ENCODE measurements at regions not wholly inside any gene's neighbourhood (a gene's known extent, or its start where the extent isn't known, plus 50 kb on each side); places are given as distances from the start of the nearest gene placed in this dataset.
A peak's percentile ranks its signal among the peaks of the same experiment; 100 is the strongest.

GRCh38 chr12:115108129-115109100 is 424.4 kb upstream of the TBX3 start:
- Mint-ChIP-seq H3K4me1 (no peaks in the 10 kb centered on the region), H3K27ac (no peak overlapping the region), H3K27me3 (no peaks in the 10 kb centered on the region), H3K4me3 (no peak overlapping the region), H3K36me3 (peaks cover 5 to 7% of the 10 kb centered on the region in 2 donors), H3K9me3 (peaks cover 0 to 10% (median 4%) of the 10 kb centered on the region in 7 donors)
- DNase-seq (no peak), ATAC-seq (ENCODE audit: low read depth in 2 of 2) (no peak)

- Mint-ChIP-seq H3K4me3 (no peak overlapping the region), H3K27ac (no peak overlapping the region), H3K4me1 (no peaks in the 10 kb centered on the region), H3K27me3 (no peaks in the 10 kb centered on the region), H3K36me3 (peaks cover 5 to 7% of the 10 kb centered on the region in 2 donors), H3K9me3 (peaks cover 4 to 25% (median 12%) of the 10 kb centered on the region in 7 donors)
- no peak for DNase-seq
- no peak for ATAC-seq (ENCODE audit: low read depth in 2 of 2)
Measured at GRCh38 chr12:115103884-115104883, 420.2 kb upstream of the TBX3 start.

GRCh38 chr12:115102450-115102849 is 418.5 kb upstream of the TBX3 start:
- ATAC-seq (ENCODE audit: low read depth in 2 of 2) (no peak), DNase-seq (no peak)
- H3K9me3 Mint-ChIP-seq, result peaks cover 8 to 32% (median 17%) of the 10 kb centered on the region in 7 donors
- H3K4me1 Mint-ChIP-seq, result no peaks in the 10 kb centered on the region
- H3K36me3 Mint-ChIP-seq, result peaks cover 5 to 7% of the 10 kb centered on the region in 2 donors
- H3K27ac Mint-ChIP-seq, result no peak overlapping the region
- no peak overlapping the region for H3K4me3 Mint-ChIP-seq
- no peaks in the 10 kb centered on the region for H3K27me3 Mint-ChIP-seq

- H3K9me3 Mint-ChIP-seq, result peaks cover 8 to 31% (median 15%) of the 10 kb centered on the region in 7 donors
- no peak overlapping the region for H3K27ac Mint-ChIP-seq
- H3K36me3 Mint-ChIP-seq, result peaks cover 4 to 5% of the 10 kb centered on the region in 2 donors
- H3K4me1 Mint-ChIP-seq, result no peaks in the 10 kb centered on the region
- no peaks in the 10 kb centered on the region for H3K27me3 Mint-ChIP-seq
- DNase-seq (no peak), ATAC-seq (ENCODE audit: low read depth in 2 of 2) (no peak)
- H3K4me3 Mint-ChIP-seq, result no peak overlapping the region
Measured at GRCh38 chr12:115101520-115101919, 417.5 kb upstream of the TBX3 start.

- H3K4me1 Mint-ChIP-seq, result no peaks in the 10 kb centered on the region
- ATAC-seq (ENCODE audit: low read depth in 2 of 2), result no peak
- peaks cover 10 to 33% (median 13%) of the 10 kb centered on the region in 7 donors for H3K9me3 Mint-ChIP-seq
- no peak overlapping the region for H3K27ac Mint-ChIP-seq
- no peaks in the 10 kb centered on the region for H3K27me3 Mint-ChIP-seq
- DNase-seq, result no peak
- H3K36me3 Mint-ChIP-seq, result no peaks in the 10 kb centered on the region
- no peak overlapping the region for H3K4me3 Mint-ChIP-seq
Measured at GRCh38 chr12:115097416-115097815, 413.4 kb upstream of the TBX3 start.

GRCh38 chr12:115096588-115097397 is 412.8 kb upstream of the TBX3 start:
- no peaks in the 10 kb centered on the region for H3K36me3 Mint-ChIP-seq
- no peaks in the 10 kb centered on the region for H3K27me3 Mint-ChIP-seq
- no peak overlapping the region for H3K27ac Mint-ChIP-seq
- ATAC-seq (ENCODE audit: low read depth in 2 of 2), result no peak
- no peak overlapping the region for H3K4me3 Mint-ChIP-seq
- peaks cover 11 to 30% (median 13%) of the 10 kb centered on the region in 7 donors for H3K9me3 Mint-ChIP-seq
- no peak for DNase-seq
- H3K4me1 Mint-ChIP-seq, result no peaks in the 10 kb centered on the region

- H3K4me3 Mint-ChIP-seq, result no peak overlapping the region
- no peaks in the 10 kb centered on the region for H3K27me3 Mint-ChIP-seq
- H3K27ac Mint-ChIP-seq, result no peak overlapping the region
- H3K4me1 Mint-ChIP-seq, result no peaks in the 10 kb centered on the region
- peaks cover 9 to 19% (median 12%) of the 10 kb centered on the region in 7 donors for H3K9me3 Mint-ChIP-seq
- no peak for DNase-seq
- ATAC-seq (ENCODE audit: low read depth in 2 of 2), result no peak
- no peaks in the 10 kb centered on the region for H3K36me3 Mint-ChIP-seq
Measured at GRCh38 chr12:115095073-115095748, 411.2 kb upstream of the TBX3 start.

- ATAC-seq (ENCODE audit: low read depth in 2 of 2) (no peak), DNase-seq (no peak)
- Mint-ChIP-seq H3K9me3 (peaks cover 1 to 19% (median 8%) of the 10 kb centered on the region in 7 donors), H3K27me3 (no peaks in the 10 kb centered on the region), H3K4me3 (no peak overlapping the region), H3K27ac (no peak overlapping the region), H3K36me3 (no peaks in the 10 kb centered on the region), H3K4me1 (no peaks in the 10 kb centered on the region)
Measured at GRCh38 chr12:115094163-115094816, 410.3 kb upstream of the TBX3 start.

- DNase-seq (no peak), ATAC-seq (ENCODE audit: low read depth in 2 of 2) (no peak)
- no peak overlapping the region for H3K4me3 Mint-ChIP-seq
- no peaks in the 10 kb centered on the region for H3K27me3 Mint-ChIP-seq
- no peaks in the 10 kb centered on the region for H3K4me1 Mint-ChIP-seq
- H3K36me3 Mint-ChIP-seq, result no peaks in the 10 kb centered on the region
- H3K27ac Mint-ChIP-seq, result no peak overlapping the region
- H3K9me3 Mint-ChIP-seq, result peaks cover 0 to 15% (median 7%) of the 10 kb centered on the region in 7 donors
Measured at GRCh38 chr12:115093261-115093660, 409.3 kb upstream of the TBX3 start.

- ATAC-seq (ENCODE audit: low read depth in 2 of 2), result no peak
- no peak overlapping the region for H3K4me3 Mint-ChIP-seq
- H3K36me3 Mint-ChIP-seq, result no peaks in the 10 kb centered on the region
- peaks cover 0 to 11% (median 6%) of the 10 kb centered on the region in 7 donors for H3K9me3 Mint-ChIP-seq
- no peaks in the 10 kb centered on the region for H3K27me3 Mint-ChIP-seq
- H3K4me1 Mint-ChIP-seq, result no peaks in the 10 kb centered on the region
- DNase-seq, result no peak
- H3K27ac Mint-ChIP-seq, result peak overlapping the region in 1 of 6 donors; percentile 55
Measured at GRCh38 chr12:115090783-115091182, 406.8 kb upstream of the TBX3 start.

GRCh38 chr12:115088995-115089841 is 405.2 kb upstream of the TBX3 start:
- no peak for ATAC-seq (ENCODE audit: low read depth in 2 of 2)
- DNase-seq, result no peak
- H3K27ac Mint-ChIP-seq, result no peak overlapping the region
- H3K9me3 Mint-ChIP-seq, result peaks cover 0 to 11% (median 4%) of the 10 kb centered on the region in 7 donors
- H3K4me1 Mint-ChIP-seq, result no peaks in the 10 kb centered on the region
- H3K27me3 Mint-ChIP-seq, result no peaks in the 10 kb centered on the region
- H3K36me3 Mint-ChIP-seq, result no peaks in the 10 kb centered on the region
- H3K4me3 Mint-ChIP-seq, result no peak overlapping the region

Measured in naive B cell (primary cell).